Vagina (tissue), 2 donors: ENCODE measurements at regions not wholly inside any gene's neighbourhood (a gene's known extent, or its start where the extent isn't known, plus 50 kb on each side); places are given as distances from the start of the nearest gene placed in this dataset.

Experiments used
- DNase-seq, 2 donors: peaks; one replicate each; pipeline ENCODE4 v3.0.0-alpha.2; 2017; ENCODE audit errors: extremely low spot score in 2 of 2
- H3K27ac ChIP-seq: fragments of 200-600 bp; sonication (generic); one replicate; pipeline ENCODE4 v1.5.1; 2019
- H3K27me3 ChIP-seq: fragments of 200-600 bp; sonication (generic); one replicate; pipeline ENCODE4 v1.5.1; 2019
- H3K36me3 ChIP-seq, 2 donors: fragments of 200-600 bp; sonication (generic); one replicate each; pipeline ENCODE4 v1.5.1; 2017 to 2019
- H3K4me1 ChIP-seq: fragments of 200-600 bp; sonication (generic); one replicate; pipeline ENCODE4 v1.5.1; 2019
- H3K4me3 ChIP-seq, 2 donors: fragments of 200-600 bp; sonication (generic); 1 replicate in 1 of 2; 2 replicates in 1 of 2; pipeline ENCODE4 v1.5.1; 2016 to 2019
- H3K9me3 ChIP-seq: fragments of 200-600 bp; sonication (generic); one replicate; pipeline ENCODE4 v1.5.1; 2019
- CTCF ChIP-seq, 3 experiments: fragments of 450-650 bp in 2 of 3; fragments of 200-600 bp in 1 of 3; sonication (generic) in 1 of 3; IDR thresholded peaks; one replicate each; pipeline ENCODE4 v1.5.1; 2017 to 2019; ENCODE audit warnings: antibody characterized with exemption in 3 of 3, mild to moderate bottlenecking in 2 of 3, moderate library complexity in 2 of 3
- POLR2A ChIP-seq, 2 donors: fragments of 450-650 bp; IDR thresholded peaks; one replicate each; pipeline ENCODE4 v1.6.1; 2017; ENCODE audit warnings: antibody characterized with exemption in 2 of 2, mild to moderate bottlenecking in 2 of 2, moderate library complexity in 2 of 2
- POLR2AphosphoS5 ChIP-seq, 2 donors: sonication (generic); formaldehyde crosslinking; IDR thresholded peaks; one replicate each; pipeline ENCODE4 v1.9.0; 2017; ENCODE audit warnings: antibody characterized with exemption in 2 of 2, mild to moderate bottlenecking in 2 of 2, low read depth in 1 of 2; ENCODE audit not compliant: insufficient read depth in 1 of 2
- intact Hi-C: fragments of 100-400 bp; cut with DNase I; formaldehyde crosslinking; loops from one replicate; pipeline ENCODE4 v1.15.1; 2023

DNA sequence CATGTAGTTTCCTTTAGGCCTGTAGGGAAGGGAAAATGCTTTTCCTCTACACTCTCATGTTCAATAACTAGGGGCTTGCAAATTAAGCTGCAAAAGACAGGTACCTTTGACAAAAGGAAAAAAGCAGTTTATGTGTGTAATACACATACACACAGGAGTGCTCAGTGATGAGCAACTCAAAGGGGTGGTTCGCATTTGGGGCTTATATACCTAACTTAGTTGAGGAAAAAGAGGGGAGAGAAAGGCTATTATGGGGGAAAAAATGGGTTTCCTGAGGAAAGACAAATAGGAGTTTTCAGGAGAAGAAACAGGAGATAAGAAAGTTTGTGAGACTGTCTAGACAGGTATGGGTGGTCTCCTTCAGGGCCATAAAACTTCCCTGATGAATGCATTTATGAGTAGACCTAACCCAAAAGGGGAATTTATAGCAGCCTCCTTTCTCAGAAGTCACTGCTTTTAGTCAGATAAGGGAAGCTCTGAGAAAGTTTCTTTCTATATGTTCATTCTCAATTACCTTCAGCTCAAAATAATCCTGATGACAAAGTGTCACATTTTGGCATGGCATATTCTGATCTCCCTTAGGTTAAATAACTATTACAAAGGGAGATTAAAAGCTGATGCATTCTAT, 55.2 kb upstream of the EZH2 start:
- Histone ChIP-seq H3K27me3 (no peaks in the 10 kb centered on the region), H3K4me3 (no peak overlapping the region), H3K4me1 (peaks cover 8% of the 10 kb centered on the region), H3K9me3 (no peaks in the 10 kb centered on the region), H3K36me3 (no peaks in the 10 kb centered on the region), H3K27ac (no peak overlapping the region)
- no peak for DNase-seq
- TF ChIP-seq CTCF (IDR thresholded peaks at IDR 0.05) = no peak
- TF ChIP-seq POLR2AphosphoS5 (IDR thresholded peaks at IDR 0.05; ENCODE audit: insufficient read depth in 1 of 2, low read depth in 1 of 2) = no peak
- TF ChIP-seq POLR2A (IDR thresholded peaks at IDR 0.05) = no peak
- intact Hi-C loops = no loop called here

DNA sequence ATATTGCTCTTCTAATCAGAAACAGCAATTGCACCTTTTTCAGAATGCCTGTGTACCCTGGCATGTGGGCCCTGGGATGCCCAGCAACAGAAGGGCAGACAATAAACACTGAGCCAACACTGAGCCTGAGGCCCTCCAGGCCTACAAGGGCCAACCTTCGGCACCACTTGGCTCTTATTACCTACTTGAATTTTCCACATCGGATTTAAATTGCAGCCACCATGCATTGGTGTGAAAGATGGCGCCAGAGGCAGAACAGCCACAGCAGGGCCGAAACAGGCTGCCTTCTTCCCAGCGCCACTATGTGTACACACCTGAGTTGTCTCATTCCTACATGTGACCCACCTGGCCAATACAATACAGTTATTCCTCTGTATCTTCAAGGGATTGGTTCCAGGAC, 51.4 kb upstream of the EZH2 start:
- TF ChIP-seq POLR2AphosphoS5 (IDR thresholded peaks at IDR 0.05; ENCODE audit: insufficient read depth in 1 of 2, low read depth in 1 of 2) = no peak
- TF ChIP-seq POLR2A (IDR thresholded peaks at IDR 0.05) = no peak
- no peak for TF ChIP-seq CTCF (IDR thresholded peaks at IDR 0.05)
- H3K9me3 ChIP-seq = no peaks in the 10 kb centered on the region

More for the DNA sequence above, 51.4 kb upstream of the EZH2 start:
- Histone ChIP-seq H3K36me3 (no peaks in the 10 kb centered on the region), H3K27me3 (no peaks in the 10 kb centered on the region), H3K27ac (no peak overlapping the region), H3K4me1 (peaks cover 5% of the 10 kb centered on the region), H3K4me3 (no peak overlapping the region)
- intact Hi-C loops = no loop called here
- DNase-seq = no peak
